Astrocyte of the spinal cord (primary cell): ENCODE measurements at regions not wholly inside any gene's neighbourhood (a gene's known extent, or its start where the extent isn't known, plus 50 kb on each side); places are given as distances from the start of the nearest gene placed in this dataset.

ENCODE experiments used
- DNase-seq: peaks from one replicate; pipeline ENCODE4 v3.0.0; 2011; ENCODE audit warnings: low read depth, low spot score
- H3K4me3 ChIP-seq: 2 replicates; pipeline ENCODE4 v1.5.1; 2011; ENCODE audit warnings: low read depth, mild to moderate bottlenecking, low read length, moderate library complexity
- CTCF ChIP-seq: IDR thresholded peaks from 2 replicates; pipeline ENCODE4 v1.5.1; 2012; ENCODE audit warnings: low read depth, mild to moderate bottlenecking, low read length, inconsistent platforms
- in situ Hi-C: cut with HindIII; loops from 2 replicates; pipeline ENCODE4 v1.10.0; 2017; ENCODE audit warnings: low sequenced_read_pairs

GRCh38 chr2:147614979-147615470 lies 229.8 kb upstream of the ACVR2A start:
- no peak for TF ChIP-seq CTCF
- no peak for DNase-seq
- in situ Hi-C loops, result no loop called here
- no peak overlapping the region for H3K4me3 ChIP-seq

GRCh38 chr2:147614471-147614870 lies 230.4 kb upstream of the ACVR2A start:
- no peak for TF ChIP-seq CTCF
- no peak overlapping the region for H3K4me3 ChIP-seq
- in situ Hi-C loops, result no loop called here
- DNase-seq, result no peak

- in situ Hi-C loops, result no loop called here
- DNase-seq, result no peak
- no peak overlapping the region for H3K4me3 ChIP-seq
- TF ChIP-seq CTCF, result no peak
These were observed 234.3 kb upstream of the ACVR2A start for GRCh38 chr2:147610496-147611040.

- in situ Hi-C loops, result no loop called here
- no peak overlapping the region for H3K4me3 ChIP-seq
- no peak for TF ChIP-seq CTCF
- DNase-seq, result no peak
These were observed 235.5 kb upstream of the ACVR2A start for GRCh38 chr2:147609301-147609700.

- no peak overlapping the region for H3K4me3 ChIP-seq
- TF ChIP-seq CTCF, result no peak
- in situ Hi-C loops, result no loop called here
- no peak for DNase-seq
These were observed 237.4 kb upstream of the ACVR2A start for GRCh38 chr2:147607379-147607778.

- in situ Hi-C loops, result no loop called here
- H3K4me3 ChIP-seq, result no peak overlapping the region
- TF ChIP-seq CTCF, result no peak
- DNase-seq, result no peak
These were observed 241.0 kb upstream of the ACVR2A start for GRCh38 chr2:147603876-147604275.
